Putamen (tissue), 1 donor: ENCODE measurements at regions not wholly inside any gene's neighbourhood (a gene's known extent, or its start where the extent isn't known, plus 50 kb on each side); places are given as distances from the start of the nearest gene placed in this dataset.

Experiments used
- DNase-seq: peaks from one replicate; pipeline ENCODE4 v3.0.0-alpha.2; 2016; ENCODE audit warnings: low spot score

GRCh38 chr9:91040371-91041215, 239.0 kb downstream of the SYK start:
- DNase-seq = no peak

- DNase-seq = no peak
Measured at GRCh38 chr9:91042024-91042423, 240.4 kb downstream of the SYK start.

GRCh38 chr9:91042541-91042940, 240.9 kb downstream of the SYK start:
- no peak for DNase-seq

- DNase-seq = no peak
Measured at GRCh38 chr9:91043056-91043810, 241.6 kb downstream of the SYK start.

GRCh38 chr9:91043811-91044175, 242.2 kb downstream of the SYK start:
- DNase-seq = no peak

- no peak for DNase-seq
Measured at GRCh38 chr9:91044354-91044753, 242.7 kb downstream of the SYK start.

GRCh38 chr9:91045041-91045440, 243.4 kb downstream of the SYK start:
- DNase-seq = no peak

GRCh38 chr9:91047529-91047928, 245.9 kb downstream of the SYK start:
- no peak for DNase-seq

- DNase-seq = peak; percentile 49
Measured at GRCh38 chr9:91047993-91048607, 246.5 kb downstream of the SYK start.

GRCh38 chr9:91048749-91049148, 247.1 kb downstream of the SYK start:
- DNase-seq = no peak

GRCh38 chr9:91053824-91054223, 252.2 kb downstream of the SYK start:
- no peak for DNase-seq

GRCh38 chr9:91055845-91056244, 254.2 kb downstream of the SYK start:
- DNase-seq = no peak

GRCh38 chr9:91056486-91056885, 254.9 kb downstream of the SYK start:
- no peak for DNase-seq

GRCh38 chr9:91056917-91057316, 255.3 kb downstream of the SYK start:
- DNase-seq = no peak

- DNase-seq = peak; percentile 11
Measured at GRCh38 chr9:91059713-91060112, 258.1 kb downstream of the SYK start.

GRCh38 chr9:91060520-91061343, 259.1 kb downstream of the SYK start:
- peak; percentile 9 for DNase-seq

GRCh38 chr9:91061506-91061905, 259.9 kb downstream of the SYK start:
- no peak for DNase-seq

- no peak for DNase-seq
Measured at GRCh38 chr9:91062281-91062680, 260.7 kb downstream of the SYK start.

GRCh38 chr9:91063471-91063870, 261.9 kb downstream of the SYK start:
- DNase-seq = no peak

- no peak for DNase-seq
Measured at GRCh38 chr9:91065231-91066041, 263.8 kb downstream of the SYK start.

- no peak for DNase-seq
Measured at GRCh38 chr9:91066042-91066415, 264.4 kb downstream of the SYK start.
